ENCODE measurements at regions not wholly inside any gene's neighbourhood (a gene's known extent, or its start where the extent isn't known, plus 50 kb on each side); places are given as distances from the start of the nearest gene placed in this dataset.

GRCh38 chr6:6412221-6412620 is 91.8 kb upstream of the F13A1 start:
- no peak overlapping the region for H2BK5ac ChIP-seq (ENCODE audit: low read length)
- H3K27me3 ChIP-seq (ENCODE audit: control insufficient read depth in 3 of 3, insufficient read depth in 3 of 3, low read depth in 1 of 3, low read length in 3 of 3): no peaks in the 10 kb centered on the region
- H2AFZ ChIP-seq (ENCODE audit: low read length): no peak overlapping the region
- H3K79me1 ChIP-seq (ENCODE audit: low read depth, low read length): no peaks in the 10 kb centered on the region
- H3K14ac ChIP-seq (ENCODE audit: low read length): no peak overlapping the region
- H3K23ac ChIP-seq (ENCODE audit: low read depth, low read length, poor library complexity): no peak overlapping the region
- H2BK120ac ChIP-seq (ENCODE audit: low read depth, low read length): no peak overlapping the region
- no CpG with 5 or more reads among the region's 4 CpGs for WGBS, 2 donors (ENCODE audit: extremely low coverage in 2 of 2, insufficient read length in 2 of 2, insufficient replicate concordance in 1 of 2)
- no peak overlapping the region for H3K4me3 ChIP-seq (ENCODE audit: low read length in 2 of 2)
- H3K36me3 ChIP-seq (replicated peaks in 1 of 2; ENCODE audit: control insufficient read depth in 2 of 2, insufficient read depth in 2 of 2, low read length in 2 of 2): no peaks in the 10 kb centered on the region
- no peak overlapping the region for H2BK15ac ChIP-seq (ENCODE audit: low read length)
- H2BK12ac ChIP-seq (ENCODE audit: low read length): no peak overlapping the region
- no peak overlapping the region for H3K9ac ChIP-seq (ENCODE audit: low read depth, low read length, poor library complexity)
- no peak overlapping the region for H2AK5ac ChIP-seq (ENCODE audit: low read depth, low read length)
- H4K91ac ChIP-seq (ENCODE audit: low read depth, low read length, poor library complexity): no peak overlapping the region
- no peak overlapping the region for H4K8ac ChIP-seq (ENCODE audit: low read depth, low read length)
- H3K18ac ChIP-seq (ENCODE audit: low read length): no peak overlapping the region
- peaks cover 0 to 4% of the 10 kb centered on the region in 2 donors for H3K4me1 ChIP-seq (ENCODE audit: control insufficient read depth in 2 of 2, insufficient read depth in 1 of 2, low read depth in 1 of 2, low read length in 2 of 2)
- DNase-seq (ENCODE audit: low spot score): no peak
- H3K9me3 ChIP-seq (replicated peaks in 1 of 2; ENCODE audit: control insufficient read depth in 2 of 2, insufficient read depth in 1 of 2, low read depth in 1 of 2, low read length in 2 of 2): no peaks in the 10 kb centered on the region
- H3K4me2 ChIP-seq (ENCODE audit: insufficient read depth, low read length, poor library complexity, severe bottlenecking): no peak overlapping the region
- no peak overlapping the region for H3K27ac ChIP-seq (replicated peaks; ENCODE audit: low read length)
- no peak overlapping the region for H3K4ac ChIP-seq (ENCODE audit: low read length)

GRCh38 chr6:6412700-6413099 is 92.2 kb upstream of the F13A1 start:
- H2BK15ac ChIP-seq (ENCODE audit: low read length): no peak overlapping the region
- H3K27me3 ChIP-seq (ENCODE audit: control insufficient read depth in 3 of 3, insufficient read depth in 3 of 3, low read depth in 1 of 3, low read length in 3 of 3): no peaks in the 10 kb centered on the region
- no peak overlapping the region for H3K4ac ChIP-seq (ENCODE audit: low read length)
- no peak overlapping the region for H3K9ac ChIP-seq (ENCODE audit: low read depth, low read length, poor library complexity)
- no peak overlapping the region for H2AFZ ChIP-seq (ENCODE audit: low read length)
- H3K9me3 ChIP-seq (replicated peaks in 1 of 2; ENCODE audit: control insufficient read depth in 2 of 2, insufficient read depth in 1 of 2, low read depth in 1 of 2, low read length in 2 of 2): no peaks in the 10 kb centered on the region
- WGBS, 2 donors (ENCODE audit: extremely low coverage in 2 of 2, insufficient read length in 2 of 2, insufficient replicate concordance in 1 of 2): no CpG with 5 or more reads among the region's 4 CpGs
- H3K4me2 ChIP-seq (ENCODE audit: insufficient read depth, low read length, poor library complexity, severe bottlenecking): no peak overlapping the region
- no peak overlapping the region for H2AK5ac ChIP-seq (ENCODE audit: low read depth, low read length)
- no peak for DNase-seq (ENCODE audit: low spot score)
- no peak overlapping the region for H3K14ac ChIP-seq (ENCODE audit: low read length)
- H3K4me1 ChIP-seq (ENCODE audit: control insufficient read depth in 2 of 2, insufficient read depth in 1 of 2, low read depth in 1 of 2, low read length in 2 of 2): peaks cover 0 to 4% of the 10 kb centered on the region in 2 donors
- no peaks in the 10 kb centered on the region for H3K79me1 ChIP-seq (ENCODE audit: low read depth, low read length)
- H3K36me3 ChIP-seq (replicated peaks in 1 of 2; ENCODE audit: control insufficient read depth in 2 of 2, insufficient read depth in 2 of 2, low read length in 2 of 2): no peaks in the 10 kb centered on the region
- H4K91ac ChIP-seq (ENCODE audit: low read depth, low read length, poor library complexity): no peak overlapping the region
- H2BK5ac ChIP-seq (ENCODE audit: low read length): no peak overlapping the region
- no peak overlapping the region for H3K18ac ChIP-seq (ENCODE audit: low read length)
- H4K8ac ChIP-seq (ENCODE audit: low read depth, low read length): no peak overlapping the region
- no peak overlapping the region for H2BK12ac ChIP-seq (ENCODE audit: low read length)
- no peak overlapping the region for H3K27ac ChIP-seq (replicated peaks; ENCODE audit: low read length)
- no peak overlapping the region for H3K4me3 ChIP-seq (ENCODE audit: low read length in 2 of 2)
- no peak overlapping the region for H3K23ac ChIP-seq (ENCODE audit: low read depth, low read length, poor library complexity)
- no peak overlapping the region for H2BK120ac ChIP-seq (ENCODE audit: low read depth, low read length)

GRCh38 chr6:6414931-6415330 is 94.5 kb upstream of the F13A1 start:
- no peak overlapping the region for H3K4me2 ChIP-seq (ENCODE audit: insufficient read depth, low read length, poor library complexity, severe bottlenecking)
- H3K14ac ChIP-seq (ENCODE audit: low read length): no peak overlapping the region
- H4K91ac ChIP-seq (ENCODE audit: low read depth, low read length, poor library complexity): no peak overlapping the region
- no CpG with 5 or more reads among the region's 5 CpGs for WGBS, 2 donors (ENCODE audit: extremely low coverage in 2 of 2, insufficient read length in 2 of 2, insufficient replicate concordance in 1 of 2)
- no peak overlapping the region for H3K4me3 ChIP-seq (ENCODE audit: low read length in 2 of 2)
- H3K79me1 ChIP-seq (ENCODE audit: low read depth, low read length): no peaks in the 10 kb centered on the region
- H2BK15ac ChIP-seq (ENCODE audit: low read length): no peak overlapping the region
- peaks cover 0 to 4% of the 10 kb centered on the region in 2 donors for H3K4me1 ChIP-seq (ENCODE audit: control insufficient read depth in 2 of 2, insufficient read depth in 1 of 2, low read depth in 1 of 2, low read length in 2 of 2)
- H3K9ac ChIP-seq (ENCODE audit: low read depth, low read length, poor library complexity): no peak overlapping the region
- no peaks in the 10 kb centered on the region for H3K36me3 ChIP-seq (replicated peaks in 1 of 2; ENCODE audit: control insufficient read depth in 2 of 2, insufficient read depth in 2 of 2, low read length in 2 of 2)
- no peaks in the 10 kb centered on the region for H3K27me3 ChIP-seq (ENCODE audit: control insufficient read depth in 3 of 3, insufficient read depth in 3 of 3, low read depth in 1 of 3, low read length in 3 of 3)
- H3K4ac ChIP-seq (ENCODE audit: low read length): no peak overlapping the region
- no peak overlapping the region for H2AK5ac ChIP-seq (ENCODE audit: low read depth, low read length)
- no peak overlapping the region for H3K18ac ChIP-seq (ENCODE audit: low read length)
- no peak overlapping the region for H3K23ac ChIP-seq (ENCODE audit: low read depth, low read length, poor library complexity)
- no peak overlapping the region for H2BK5ac ChIP-seq (ENCODE audit: low read length)
- no peak for DNase-seq (ENCODE audit: low spot score)
- H4K8ac ChIP-seq (ENCODE audit: low read depth, low read length): no peak overlapping the region
- no peak overlapping the region for H3K27ac ChIP-seq (replicated peaks; ENCODE audit: low read length)
- H2AFZ ChIP-seq (ENCODE audit: low read length): no peak overlapping the region
- no peaks in the 10 kb centered on the region for H3K9me3 ChIP-seq (replicated peaks in 1 of 2; ENCODE audit: control insufficient read depth in 2 of 2, insufficient read depth in 1 of 2, low read depth in 1 of 2, low read length in 2 of 2)
- no peak overlapping the region for H2BK12ac ChIP-seq (ENCODE audit: low read length)
- H2BK120ac ChIP-seq (ENCODE audit: low read depth, low read length): no peak overlapping the region

GRCh38 chr6:6417475-6417874 is 97.0 kb upstream of the F13A1 start:
- H3K18ac ChIP-seq (ENCODE audit: low read length): no peak overlapping the region
- no peaks in the 10 kb centered on the region for H3K79me1 ChIP-seq (ENCODE audit: low read depth, low read length)
- H3K9me3 ChIP-seq (replicated peaks in 1 of 2; ENCODE audit: control insufficient read depth in 2 of 2, insufficient read depth in 1 of 2, low read depth in 1 of 2, low read length in 2 of 2): no peaks in the 10 kb centered on the region
- no peak overlapping the region for H2BK120ac ChIP-seq (ENCODE audit: low read depth, low read length)
- H3K27ac ChIP-seq (replicated peaks; ENCODE audit: low read length): no peak overlapping the region
- peaks cover 0 to 4% of the 10 kb centered on the region in 2 donors for H3K4me1 ChIP-seq (ENCODE audit: control insufficient read depth in 2 of 2, insufficient read depth in 1 of 2, low read depth in 1 of 2, low read length in 2 of 2)
- H2BK5ac ChIP-seq (ENCODE audit: low read length): no peak overlapping the region
- no peak overlapping the region for H2BK15ac ChIP-seq (ENCODE audit: low read length)
- no peak overlapping the region for H2AK5ac ChIP-seq (ENCODE audit: low read depth, low read length)
- H3K14ac ChIP-seq (ENCODE audit: low read length): no peak overlapping the region
- H3K36me3 ChIP-seq (replicated peaks in 1 of 2; ENCODE audit: control insufficient read depth in 2 of 2, insufficient read depth in 2 of 2, low read length in 2 of 2): no peaks in the 10 kb centered on the region
- no peak overlapping the region for H2BK12ac ChIP-seq (ENCODE audit: low read length)
- no peak overlapping the region for H4K91ac ChIP-seq (ENCODE audit: low read depth, low read length, poor library complexity)
- no peak overlapping the region for H3K4me3 ChIP-seq (ENCODE audit: low read length in 2 of 2)
- no peak overlapping the region for H3K4ac ChIP-seq (ENCODE audit: low read length)
- no CpG with 5 or more reads among the region's 7 CpGs for WGBS, 2 donors (ENCODE audit: extremely low coverage in 2 of 2, insufficient read length in 2 of 2, insufficient replicate concordance in 1 of 2)
- DNase-seq (ENCODE audit: low spot score): no peak
- no peak overlapping the region for H3K23ac ChIP-seq (ENCODE audit: low read depth, low read length, poor library complexity)
- H2AFZ ChIP-seq (ENCODE audit: low read length): no peak overlapping the region
- no peaks in the 10 kb centered on the region for H3K27me3 ChIP-seq (ENCODE audit: control insufficient read depth in 3 of 3, insufficient read depth in 3 of 3, low read depth in 1 of 3, low read length in 3 of 3)
- H4K8ac ChIP-seq (ENCODE audit: low read depth, low read length): no peak overlapping the region
- H3K4me2 ChIP-seq (ENCODE audit: insufficient read depth, low read length, poor library complexity, severe bottlenecking): no peak overlapping the region
- no peak overlapping the region for H3K9ac ChIP-seq (ENCODE audit: low read depth, low read length, poor library complexity)

Measured in neuronal stem cell (in vitro differentiated cells).